Adrenal gland (tissue), 5 donors: ENCODE measurements at regions not wholly inside any gene's neighbourhood (a gene's known extent, or its start where the extent isn't known, plus 50 kb on each side); places are given as distances from the start of the nearest gene placed in this dataset.

Experiments
- CTCF ChIP-seq, 6 experiments: fragments of 450-650 bp in 4 of 6; fragments of 200-600 bp in 2 of 6; sonication (generic) in 1 of 6; IDR thresholded peaks; 1 replicate in 5 of 6; 2 replicates in 1 of 6; pipeline versions ENCODE4 v1.5.1 to v1.8.0; 2016 to 2021; ENCODE audit warnings: antibody characterized with exemption in 6 of 6, mild to moderate bottlenecking in 2 of 6, moderate library complexity in 1 of 6
- POLR2A ChIP-seq, 2 donors: fragments of 450-650 bp; IDR thresholded peaks; one replicate each; pipeline ENCODE4 v1.6.1; 2017; ENCODE audit warnings: antibody characterized with exemption in 2 of 2, mild to moderate bottlenecking in 2 of 2, moderate library complexity in 1 of 2
- donor health status: DM: no; HTN: no; CAD: no.

GRCh38 chr12:66774929-66775328, 96.1 kb upstream of the GRIP1 start:
- TF ChIP-seq CTCF (IDR thresholded peaks at IDR 0.05) (no peak), POLR2A (IDR thresholded peaks at IDR 0.05) (no peak)
